ENCODE measurements at regions not wholly inside any gene's neighbourhood (a gene's known extent, or its start where the extent isn't known, plus 50 kb on each side); places are given as distances from the start of the nearest gene placed in this dataset.
A peak's percentile ranks its signal among the peaks of the same experiment; 100 is the strongest.
"Not testable (repeated sequence)": the region's sequence is repeated elsewhere in the genome, so short reads cannot be mapped to it uniquely, and the experiment has no call there.

GRCh38 chr9:108033976-108034964, 544.7 kb upstream of the KLF4 start:
- DNase-seq (ENCODE audit: insufficient read length, low spot score) (no peak), FAIRE-seq (no peak)
- no peak for TF ChIP-seq POLR2A (IDR thresholded peaks at IDR 0.05; ENCODE audit: low read depth, low read length)

DNA sequence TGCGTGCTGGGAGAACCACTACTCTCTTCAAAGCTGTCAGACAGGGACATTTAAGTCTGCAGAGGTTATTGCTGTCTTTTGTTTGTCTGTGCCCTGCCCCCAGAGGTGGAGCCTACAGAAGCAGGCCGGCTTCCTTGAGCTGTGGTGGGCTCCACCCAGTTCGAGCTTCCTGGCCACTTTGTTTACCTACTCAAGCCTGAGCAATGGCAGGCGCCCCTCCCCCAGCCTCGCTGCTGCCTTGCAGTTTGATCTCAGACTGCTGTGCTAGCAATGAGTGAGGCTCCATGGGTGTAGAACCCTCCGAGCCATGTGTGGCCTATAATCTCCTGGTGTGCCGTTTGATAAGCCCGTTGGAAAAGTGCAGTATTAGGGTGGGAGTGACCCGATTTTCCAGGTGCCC, 542.5 kb upstream of the KLF4 start:
- not testable (repeated sequence) for DNase-seq (ENCODE audit: insufficient read length, low spot score); FAIRE-seq

- DNase-seq (ENCODE audit: insufficient read length, low spot score); FAIRE-seq: not testable (repeated sequence)
These were observed 541.7 kb upstream of the KLF4 start for GRCh38 chr9:108031221-108031620.

DNA sequence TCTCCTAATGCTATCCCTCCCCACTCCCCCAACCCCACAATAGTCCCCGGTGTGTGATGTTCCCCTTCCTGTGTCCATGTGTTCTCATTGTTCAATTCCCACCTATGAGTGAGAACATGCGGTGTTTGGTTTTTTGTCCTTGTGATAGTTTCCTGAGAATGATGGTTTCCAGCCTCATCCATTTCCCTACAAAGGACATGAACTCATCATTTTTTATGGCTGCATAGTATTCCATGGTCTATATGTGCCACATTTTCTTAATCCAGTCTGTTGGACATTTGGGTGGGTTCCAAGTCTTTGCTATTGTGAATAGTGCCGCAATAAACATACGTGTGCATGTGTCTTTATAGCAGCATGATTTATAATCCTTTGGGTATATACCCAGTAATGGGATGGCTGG, 537.1 kb upstream of the KLF4 start:
- DNase-seq (ENCODE audit: insufficient read length, low spot score); FAIRE-seq: not testable (repeated sequence)

- no peak for FAIRE-seq
- TF ChIP-seq POLR2A (IDR thresholded peaks at IDR 0.05; ENCODE audit: low read depth, low read length): no peak
- no peak for DNase-seq (ENCODE audit: insufficient read length, low spot score)
These were observed 535.0 kb upstream of the KLF4 start for GRCh38 chr9:108024604-108025003.

- no peak for TF ChIP-seq POLR2A (IDR thresholded peaks at IDR 0.05; ENCODE audit: low read depth, low read length)
- FAIRE-seq: peak; percentile 43
- no peak for DNase-seq (ENCODE audit: insufficient read length, low spot score)
These were observed 532.8 kb upstream of the KLF4 start for GRCh38 chr9:108022246-108022935.

DNA sequence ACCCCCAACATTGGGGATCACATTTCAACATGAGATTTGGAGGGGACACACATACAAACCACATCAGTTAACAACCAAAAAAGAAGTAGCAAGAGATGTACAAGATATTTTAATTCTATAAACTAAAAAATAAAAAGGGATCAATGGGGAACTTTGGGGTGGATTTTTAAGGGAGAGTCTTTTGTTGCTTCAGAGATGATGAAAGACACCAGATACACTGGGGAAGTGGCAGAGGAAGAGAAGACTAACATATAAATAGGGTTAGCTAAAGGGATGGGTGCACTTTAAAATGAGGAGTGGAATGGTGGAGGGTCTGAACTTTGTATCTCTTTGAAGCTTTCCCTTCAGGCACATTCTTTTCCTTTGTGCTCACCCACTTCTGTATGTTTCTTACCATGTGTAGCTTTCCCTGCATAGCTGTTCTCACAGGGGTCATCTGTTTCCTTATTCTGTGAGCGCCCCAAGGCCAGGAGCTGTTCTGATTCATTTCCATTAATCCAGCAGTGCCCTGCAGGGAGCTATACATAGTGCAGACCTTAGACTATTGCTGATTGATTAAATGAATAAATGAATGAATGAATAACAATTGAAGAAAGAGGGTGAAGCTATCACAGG, 531.6 kb upstream of the KLF4 start:
- FAIRE-seq (no peak), DNase-seq (ENCODE audit: insufficient read length, low spot score) (no peak)
- TF ChIP-seq POLR2A (IDR thresholded peaks at IDR 0.05; ENCODE audit: low read depth, low read length): no peak

GRCh38 chr9:108019821-108020220, 530.3 kb upstream of the KLF4 start:
- DNase-seq (ENCODE audit: insufficient read length, low spot score) (no peak), FAIRE-seq (no peak)
- no peak for TF ChIP-seq POLR2A (IDR thresholded peaks at IDR 0.05; ENCODE audit: low read depth, low read length)

DNA sequence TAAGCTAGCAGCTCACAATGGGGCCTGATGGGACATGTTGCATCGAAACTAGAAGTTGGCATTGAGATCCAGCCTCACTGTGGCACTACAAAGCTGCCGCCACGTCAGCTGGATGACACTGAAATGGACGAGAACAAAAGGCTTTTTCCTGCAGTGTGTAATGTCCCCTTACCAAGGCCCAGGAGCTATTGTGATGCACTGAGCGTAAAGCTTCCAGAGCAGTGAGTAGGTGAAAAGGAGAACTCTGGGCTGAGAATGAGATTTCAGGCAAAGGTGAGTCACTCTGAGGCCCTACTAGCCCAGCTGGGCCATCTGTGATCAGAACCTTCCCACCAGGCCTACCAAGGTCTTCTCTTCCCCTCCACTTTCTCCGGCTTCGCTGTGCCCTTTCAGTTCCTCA, 528.1 kb upstream of the KLF4 start:
- TF ChIP-seq POLR2A (IDR thresholded peaks at IDR 0.05; ENCODE audit: low read depth, low read length): no peak
- no peak for FAIRE-seq
- no peak for DNase-seq (ENCODE audit: insufficient read length, low spot score)

DNA sequence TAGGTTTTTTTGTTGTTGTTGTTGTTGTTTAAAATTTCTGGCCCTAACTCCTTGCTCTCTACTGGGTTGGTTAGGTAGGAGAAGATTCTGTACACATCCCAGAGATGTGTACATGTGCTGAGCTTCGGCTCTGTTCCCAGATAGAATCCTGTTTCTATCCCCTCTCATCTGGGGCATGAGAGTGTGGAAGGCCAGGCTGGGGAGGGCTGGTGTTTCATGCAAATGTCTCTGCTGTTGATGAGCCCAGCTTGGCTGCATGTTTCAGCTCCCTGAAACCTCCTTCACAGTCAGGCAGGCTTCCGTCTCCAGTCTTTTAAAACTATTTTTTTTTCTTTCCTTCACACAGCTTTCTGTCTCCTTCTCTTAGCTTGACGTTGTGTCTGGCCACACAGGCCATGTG, 526.9 kb upstream of the KLF4 start:
- DNase-seq (ENCODE audit: insufficient read length, low spot score): no peak
- TF ChIP-seq POLR2A (IDR thresholded peaks at IDR 0.05; ENCODE audit: low read depth, low read length): no peak
- FAIRE-seq: no peak

DNA sequence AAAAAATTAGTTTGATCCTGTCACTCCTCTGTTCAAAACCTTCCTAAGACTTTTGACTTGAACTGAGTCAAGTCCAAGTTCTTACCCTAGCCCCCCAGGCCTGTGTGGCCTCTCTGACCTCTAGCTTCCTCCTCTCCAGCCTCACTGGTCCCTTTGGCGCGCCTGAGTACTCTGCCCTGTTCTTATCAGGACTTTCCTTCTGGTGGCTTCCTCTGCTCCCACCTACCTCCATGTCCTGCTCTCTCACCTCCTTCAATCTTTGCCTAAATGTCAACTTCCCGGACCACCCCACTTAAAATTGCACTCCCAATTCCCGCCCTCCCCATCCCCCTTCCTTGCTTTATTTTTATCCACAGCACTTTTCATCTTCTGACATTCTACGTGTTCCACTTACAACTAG, 526.1 kb upstream of the KLF4 start:
- TF ChIP-seq POLR2A (IDR thresholded peaks at IDR 0.05; ENCODE audit: low read depth, low read length): no peak
- no peak for FAIRE-seq
- no peak for DNase-seq (ENCODE audit: insufficient read length, low spot score)

DNA sequence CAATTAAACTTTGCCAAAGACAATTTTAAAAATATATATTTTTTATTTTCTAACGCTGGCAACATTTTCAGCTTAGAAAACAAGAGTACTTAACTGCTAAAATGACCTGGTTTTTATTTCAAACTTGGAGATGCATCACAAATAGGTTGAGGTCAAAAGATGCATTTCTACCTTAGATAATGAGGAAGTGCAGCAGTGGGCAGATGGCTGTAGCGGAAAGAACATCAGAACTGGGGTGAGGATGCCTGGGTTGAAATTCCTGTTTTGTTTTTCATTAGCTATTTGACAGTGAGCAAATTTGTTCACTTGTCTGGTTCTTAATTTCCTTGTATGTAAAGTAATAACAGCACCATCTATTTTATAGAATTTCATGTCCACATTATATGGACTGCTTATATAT, 524.8 kb upstream of the KLF4 start:
- TF ChIP-seq POLR2A (IDR thresholded peaks at IDR 0.05; ENCODE audit: low read depth, low read length): no peak
- DNase-seq (ENCODE audit: insufficient read length, low spot score) (no peak), FAIRE-seq (no peak)

- peak; percentile 6 for FAIRE-seq
These were observed 523.5 kb upstream of the KLF4 start for GRCh38 chr9:108012886-108013665.

DNA sequence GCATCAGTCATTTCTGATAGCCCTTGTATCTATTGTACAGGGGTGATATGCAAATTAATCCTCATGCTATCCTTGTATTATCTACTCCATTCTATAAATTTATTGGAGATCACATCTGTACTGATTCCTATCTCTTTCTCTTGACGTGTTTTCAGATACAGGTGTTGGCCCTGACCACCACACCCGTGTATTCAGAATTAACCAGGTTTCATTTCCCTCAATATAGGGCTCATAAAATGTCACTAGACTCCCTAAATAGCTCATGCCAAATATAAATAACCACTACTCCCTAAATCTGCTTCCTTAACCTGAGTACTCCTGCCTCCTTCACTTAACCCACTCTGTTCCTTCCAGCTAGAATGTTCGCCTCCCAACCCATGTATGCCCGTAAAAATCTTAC, 522.8 kb upstream of the KLF4 start:
- no peak for FAIRE-seq

More at GRCh38 chr9:108012886-108013665, 523.5 kb upstream of the KLF4 start:
- TF ChIP-seq POLR2A (IDR thresholded peaks at IDR 0.05; ENCODE audit: low read depth, low read length): no peak
- no peak for DNase-seq (ENCODE audit: insufficient read length, low spot score)

More for the DNA sequence above, 522.8 kb upstream of the KLF4 start:
- no peak for DNase-seq (ENCODE audit: insufficient read length, low spot score)
- no peak for TF ChIP-seq POLR2A (IDR thresholded peaks at IDR 0.05; ENCODE audit: low read depth, low read length)

Measured in H54 (cell line).